Transverse colon (tissue), 4 donors: ENCODE measurements at regions not wholly inside any gene's neighbourhood (a gene's known extent, or its start where the extent isn't known, plus 50 kb on each side); places are given as distances from the start of the nearest gene placed in this dataset.

Experiments
- DNase-seq: peaks from one replicate; pipeline ENCODE4 v3.0.0-alpha.2; 2019
- H3K27ac ChIP-seq, 4 donors: fragments of 200-600 bp; sonication (generic); 2 replicates each; pipeline ENCODE4 v1.5.1; 2016 to 2018; ENCODE audit warnings: inconsistent platforms in 4 of 4
- H3K27me3 ChIP-seq: fragments of 200-600 bp; sonication (generic); 2 replicates; pipeline ENCODE4 v1.5.1; 2017; ENCODE audit warnings: inconsistent platforms
- H3K36me3 ChIP-seq, 4 donors: fragments of 200-600 bp; sonication (generic); 2 replicates each; pipeline ENCODE4 v1.5.1; 2017 to 2019; ENCODE audit warnings: inconsistent platforms in 4 of 4
- H3K4me1 ChIP-seq, 4 donors: fragments of 200-600 bp; sonication (generic); 2 replicates each; pipeline ENCODE4 v1.5.1; 2017 to 2020; ENCODE audit warnings: inconsistent platforms in 4 of 4
- H3K4me3 ChIP-seq, 4 donors: fragments of 200-600 bp; sonication (generic); 1 replicate in 1 of 4; 2 replicates in 3 of 4; pipeline versions ENCODE4 v1.5.1 to v1.6.1; 2017 to 2019; ENCODE audit warnings: inconsistent platforms in 4 of 4
- H3K9me3 ChIP-seq, 2 donors: fragments of 200-600 bp; sonication (generic); 2 replicates each; pipeline ENCODE4 v1.5.1; 2017 to 2019; ENCODE audit warnings: inconsistent platforms in 2 of 2
- CTCF ChIP-seq, 5 experiments: fragments of 200-600 bp in 3 of 5; fragments of 450-650 bp in 2 of 5; sonication (generic) in 3 of 5; IDR thresholded peaks; 1 replicate in 2 of 5; 2 replicates in 3 of 5; pipeline ENCODE4 v1.5.1; 2016 to 2017; ENCODE audit warnings: antibody characterized with exemption in 5 of 5, inconsistent platforms in 3 of 5, mild to moderate bottlenecking in 2 of 5, moderate library complexity in 1 of 5
- EP300 ChIP-seq: sonication (generic); formaldehyde crosslinking; IDR thresholded peaks from one replicate; pipeline ENCODE4 v1.6.1; 2017; ENCODE audit warnings: antibody characterized with exemption, low read depth
- POLR2A ChIP-seq: fragments of 450-650 bp; IDR thresholded peaks from one replicate; pipeline ENCODE4 v1.6.1; 2016; ENCODE audit warnings: antibody characterized with exemption, mild to moderate bottlenecking, moderate library complexity
- POLR2AphosphoS5 ChIP-seq, 3 donors: sonication (generic); formaldehyde crosslinking; IDR thresholded peaks; one replicate each; pipeline ENCODE4 v1.6.1; 2016; ENCODE audit warnings: antibody characterized with exemption in 3 of 3
- WGBS, 2 donors: methylation state at CpG; one replicate each; pipeline ENCODE4 v1.1.5; 2018; ENCODE audit warnings: low coverage in 1 of 2; 5-methylcytosine and 5-hydroxymethylcytosine counted together
- in situ Hi-C, 4 donors: fragments of 200-750 bp; cut with MboI; loops; one replicate each; pipeline versions ENCODE4 v1.15.0 to v1.15.1; 2017; ENCODE audit warnings: low sequenced_read_pairs in 3 of 4, low pct_ligation_motif_present in 1 of 4, low pct_unique_long_range_greater_than_20kb in 1 of 4
- intact Hi-C: fragments of 100-400 bp; cut with DNase I; formaldehyde crosslinking; loops from one replicate; pipeline ENCODE4 v1.15.1; 2023; ENCODE audit warnings: low total_unique reads

DNA sequence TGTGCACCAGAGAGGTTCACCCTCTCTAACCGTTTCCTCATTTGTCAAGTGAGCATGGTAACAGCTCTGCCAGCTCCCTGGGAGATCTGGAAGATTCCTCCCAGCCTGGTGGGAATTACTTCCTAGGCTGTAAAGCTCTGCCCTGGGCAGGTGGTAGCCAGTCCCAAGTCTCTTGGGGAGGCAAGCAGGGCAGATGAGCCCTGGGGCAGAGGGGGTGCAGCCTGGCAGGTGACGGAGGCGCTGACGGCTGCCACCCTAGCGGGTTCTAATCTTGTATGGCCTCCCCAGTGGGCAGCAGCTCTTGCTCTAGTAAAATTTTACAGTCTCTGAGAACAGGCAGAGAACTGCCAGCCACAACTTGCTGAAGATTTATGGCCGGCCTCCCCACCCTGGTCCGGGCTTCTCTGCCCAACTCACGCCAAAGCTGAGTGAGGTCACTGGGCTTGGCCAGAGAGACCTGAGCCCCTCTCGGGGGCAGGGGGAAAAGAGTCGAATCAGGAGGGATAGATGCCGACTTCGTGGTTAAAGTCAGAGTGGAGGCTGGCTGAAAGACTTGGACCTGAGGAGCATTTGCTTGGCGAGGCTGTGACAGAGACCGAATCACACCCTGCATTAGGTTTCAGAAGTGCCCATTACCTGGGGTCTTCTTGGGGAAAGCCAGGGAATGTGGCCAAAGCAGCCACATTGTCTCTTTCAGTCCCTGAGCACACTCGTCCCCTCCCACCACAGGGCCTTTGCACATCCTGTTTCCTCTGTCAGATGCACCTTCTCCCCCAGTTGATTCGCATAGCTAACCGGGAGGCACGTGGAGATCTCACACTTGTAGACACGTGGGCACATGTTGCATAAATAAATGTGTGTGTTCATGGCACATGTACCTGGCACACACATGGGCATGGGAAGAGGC is 188.2 kb downstream of the MN1 start:
- TF ChIP-seq POLR2AphosphoS5 (IDR thresholded peaks at IDR 0.05) (no peak), POLR2A (no peak)
- H3K9me3 ChIP-seq: no peaks in the 10 kb centered on the region
- intact Hi-C loops: no loop called here
- no peaks in the 10 kb centered on the region for H3K36me3 ChIP-seq
- H3K27ac ChIP-seq: no peak overlapping the region
- no peak overlapping the region for H3K4me3 ChIP-seq
- H3K4me1 ChIP-seq: peaks cover 0 to 5% (median 2%) of the 10 kb centered on the region in 4 donors
- no peak for DNase-seq
- H3K27me3 ChIP-seq: peaks cover 56% of the 10 kb centered on the region
- 41 to 70% methylated on average over 3 to 19 of the region's 19 CpGs for WGBS, 2 donors
- in situ Hi-C loops: no loop called here

GRCh38 chr22:27614006-27614649 is 187.4 kb downstream of the MN1 start:
- intact Hi-C loops: no loop called here
- peak overlapping the region in 2 of 4 donors; percentile 11 to 22 for H3K4me3 ChIP-seq
- no peak for DNase-seq
- no peaks in the 10 kb centered on the region for H3K36me3 ChIP-seq
- no peaks in the 10 kb centered on the region for H3K9me3 ChIP-seq
- no peak overlapping the region for H3K27ac ChIP-seq
- in situ Hi-C loops: no loop called here
- peaks cover 0 to 5% (median 2%) of the 10 kb centered on the region in 4 donors for H3K4me1 ChIP-seq
- H3K27me3 ChIP-seq: peaks cover 56% of the 10 kb centered on the region
- TF ChIP-seq CTCF (IDR thresholded peaks at IDR 0.05) (no peak), POLR2AphosphoS5 (IDR thresholded peaks at IDR 0.05) (no peak), POLR2A (no peak), EP300 (no peak)
- WGBS, 2 donors: 9% methylated on average over 44 of the region's 56 CpGs; no CpG with 5 or more reads in 1 of the 2 donors

GRCh38 chr22:27614650-27615007 is 186.9 kb downstream of the MN1 start:
- 53% methylated on average over 10 of the region's 10 CpGs; no CpG with 5 or more reads in 1 of the 2 donors for WGBS, 2 donors
- peaks cover 52% of the 10 kb centered on the region for H3K27me3 ChIP-seq
- in situ Hi-C loops (no loop called here), intact Hi-C loops (no loop called here)
- no peak for DNase-seq
- H3K36me3 ChIP-seq: no peaks in the 10 kb centered on the region
- H3K27ac ChIP-seq: no peak overlapping the region
- no peak for TF ChIP-seq CTCF (IDR thresholded peaks at IDR 0.05)
- no peak for TF ChIP-seq POLR2A
- no peak for TF ChIP-seq POLR2AphosphoS5 (IDR thresholded peaks at IDR 0.05)
- no peak for TF ChIP-seq EP300
- no peaks in the 10 kb centered on the region for H3K9me3 ChIP-seq
- peak overlapping the region in 2 of 4 donors; percentile 11 to 22 for H3K4me3 ChIP-seq
- peaks cover 0 to 5% (median 2%) of the 10 kb centered on the region in 4 donors for H3K4me1 ChIP-seq

GRCh38 chr22:27615408-27615807 is 186.1 kb downstream of the MN1 start:
- H3K4me1 ChIP-seq: peaks cover 0 to 5% (median 2%) of the 10 kb centered on the region in 4 donors
- H3K4me3 ChIP-seq: no peak overlapping the region
- TF ChIP-seq POLR2A (no peak), CTCF (IDR thresholded peaks at IDR 0.05) (no peak), POLR2AphosphoS5 (IDR thresholded peaks at IDR 0.05) (no peak), EP300 (no peak)
- no peaks in the 10 kb centered on the region for H3K9me3 ChIP-seq
- 89% methylated on average over 12 of the region's 12 CpGs; no CpG with 5 or more reads in 1 of the 2 donors for WGBS, 2 donors
- H3K36me3 ChIP-seq: no peaks in the 10 kb centered on the region
- no peak overlapping the region for H3K27ac ChIP-seq
- DNase-seq: no peak
- in situ Hi-C loops: no loop called here
- intact Hi-C loops: no loop called here
- H3K27me3 ChIP-seq: peaks cover 47% of the 10 kb centered on the region
